Stimulated activated CD4-positive, alpha-beta T cell treated with anti-CD3 and anti-CD28 coated beads, TNF-alpha, amount 100 ng/mL, for 24 hours (primary cell): ENCODE measurements at regions not wholly inside any gene's neighbourhood (a gene's known extent, or its start where the extent isn't known, plus 50 kb on each side); places are given as distances from the start of the nearest gene placed in this dataset.

Experiments
- DNase-seq, 3 experiments: peaks; one replicate each; pipeline ENCODE4 v3.0.0-alpha.2; 2020; ENCODE audit warnings: low read depth in 3 of 3

- DNase-seq: no peak
Observed at GRCh38 chr2:51111532-51111931, 79.6 kb upstream of the NRXN1 start.

- no peak for DNase-seq
Observed at GRCh38 chr2:51108794-51109193, 76.9 kb upstream of the NRXN1 start.

GRCh38 chr2:51107841-51108240 is 75.9 kb upstream of the NRXN1 start:
- no peak for DNase-seq

GRCh38 chr2:51105811-51106210 is 73.9 kb upstream of the NRXN1 start:
- DNase-seq: no peak

- DNase-seq: no peak
Observed at GRCh38 chr2:51103205-51103604, 71.3 kb upstream of the NRXN1 start.

- no peak for DNase-seq
Observed at GRCh38 chr2:51093016-51093415, 61.1 kb upstream of the NRXN1 start.

GRCh38 chr2:51085420-51086068 is 53.6 kb upstream of the NRXN1 start:
- no peak for DNase-seq

- DNase-seq: no peak
Observed at GRCh38 chr2:51084750-51085149, 52.8 kb upstream of the NRXN1 start.
